Vagina (tissue), 2 donors: ENCODE measurements at regions not wholly inside any gene's neighbourhood (a gene's known extent, or its start where the extent isn't known, plus 50 kb on each side); places are given as distances from the start of the nearest gene placed in this dataset.

Source experiments
- CTCF ChIP-seq, 3 experiments: fragments of 450-650 bp in 2 of 3; fragments of 200-600 bp in 1 of 3; sonication (generic) in 1 of 3; IDR thresholded peaks; one replicate each; pipeline ENCODE4 v1.5.1; 2017 to 2019; ENCODE audit warnings: antibody characterized with exemption in 3 of 3, mild to moderate bottlenecking in 2 of 3, moderate library complexity in 2 of 3
- POLR2A ChIP-seq, 2 donors: fragments of 450-650 bp; IDR thresholded peaks; one replicate each; pipeline ENCODE4 v1.6.1; 2017; ENCODE audit warnings: antibody characterized with exemption in 2 of 2, mild to moderate bottlenecking in 2 of 2, moderate library complexity in 2 of 2

GRCh38 chr4:85302756-85303155 lies 172.2 kb upstream of the ARHGAP24 start:
- TF ChIP-seq CTCF (IDR thresholded peaks at IDR 0.05), result no peak
- TF ChIP-seq POLR2A (IDR thresholded peaks at IDR 0.05), result no peak
